OCI-LY3 (cell line): ENCODE measurements at regions not wholly inside any gene's neighbourhood (a gene's known extent, or its start where the extent isn't known, plus 50 kb on each side); places are given as distances from the start of the nearest gene placed in this dataset.

Experiments
- EZH2phosphoT487 ChIP-seq: fragments of 200-600 bp; shearing (Covaris generic); IDR thresholded peaks from 2 replicates; pipeline ENCODE4 v1.6.1; 2018; ENCODE audit warnings: antibody characterized with exemption, mixed run types, low read depth
- TF ChIP-seq, protein P1 (sequence below): fragments of 200-600, 300-600 bp; sonication (generic); IDR thresholded peaks from 2 replicates; pipeline ENCODE4 v1.5.1; 2014; ENCODE audit warnings: antibody characterized with exemption, low read length, low read depth

DNA sequence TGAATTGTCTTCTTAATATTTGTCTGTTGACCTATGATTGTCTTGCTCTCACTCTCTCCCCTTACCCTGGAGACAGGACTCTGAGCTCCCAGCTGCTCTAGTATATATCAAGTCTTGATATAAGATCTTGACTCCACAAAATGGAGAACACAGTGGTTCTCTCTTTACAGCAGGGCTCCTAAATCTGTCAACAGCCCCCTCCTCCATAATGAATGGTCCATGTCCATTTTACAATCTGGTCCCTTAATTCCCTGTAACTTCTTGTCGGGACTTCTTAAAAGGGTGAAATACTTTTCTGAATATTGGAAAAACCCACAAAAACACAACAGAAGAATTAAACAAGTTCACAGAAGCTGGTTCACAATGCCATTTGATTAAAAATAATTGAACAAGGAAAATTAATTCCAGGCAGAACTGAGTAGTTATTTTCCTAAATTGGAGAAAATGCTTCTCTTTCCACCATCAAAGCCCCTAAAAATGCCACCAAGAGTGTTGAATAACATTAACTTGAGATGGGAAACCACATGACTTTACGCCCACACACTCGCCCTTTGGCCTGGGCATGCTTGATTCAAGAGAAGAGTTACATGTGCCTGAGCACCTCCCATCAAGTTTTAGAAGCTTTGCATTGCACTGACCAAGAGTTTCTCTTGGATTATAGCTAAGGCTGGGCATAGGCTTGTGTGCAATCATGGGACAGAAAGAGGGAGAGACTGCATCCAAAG, 109.8 kb downstream of the TOMM20 start:
- TF ChIP-seq, protein P1, sequence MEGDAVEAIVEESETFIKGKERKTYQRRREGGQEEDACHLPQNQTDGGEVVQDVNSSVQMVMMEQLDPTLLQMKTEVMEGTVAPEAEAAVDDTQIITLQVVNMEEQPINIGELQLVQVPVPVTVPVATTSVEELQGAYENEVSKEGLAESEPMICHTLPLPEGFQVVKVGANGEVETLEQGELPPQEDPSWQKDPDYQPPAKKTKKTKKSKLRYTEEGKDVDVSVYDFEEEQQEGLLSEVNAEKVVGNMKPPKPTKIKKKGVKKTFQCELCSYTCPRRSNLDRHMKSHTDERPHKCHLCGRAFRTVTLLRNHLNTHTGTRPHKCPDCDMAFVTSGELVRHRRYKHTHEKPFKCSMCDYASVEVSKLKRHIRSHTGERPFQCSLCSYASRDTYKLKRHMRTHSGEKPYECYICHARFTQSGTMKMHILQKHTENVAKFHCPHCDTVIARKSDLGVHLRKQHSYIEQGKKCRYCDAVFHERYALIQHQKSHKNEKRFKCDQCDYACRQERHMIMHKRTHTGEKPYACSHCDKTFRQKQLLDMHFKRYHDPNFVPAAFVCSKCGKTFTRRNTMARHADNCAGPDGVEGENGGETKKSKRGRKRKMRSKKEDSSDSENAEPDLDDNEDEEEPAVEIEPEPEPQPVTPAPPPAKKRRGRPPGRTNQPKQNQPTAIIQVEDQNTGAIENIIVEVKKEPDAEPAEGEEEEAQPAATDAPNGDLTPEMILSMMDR = no peak
- no peak for TF ChIP-seq EZH2phosphoT487
